GM19438 (cell line): ENCODE measurements at regions not wholly inside any gene's neighbourhood (a gene's known extent, or its start where the extent isn't known, plus 50 kb on each side); places are given as distances from the start of the nearest gene placed in this dataset.

Experiments
- ATAC-seq: cut with Tn5 transposase; IDR thresholded peaks from one replicate; pipeline ENCODE4 v1.9.1; 2021; ENCODE audit warnings: low read depth; ENCODE audit not compliant: unreplicated experiment

DNA sequence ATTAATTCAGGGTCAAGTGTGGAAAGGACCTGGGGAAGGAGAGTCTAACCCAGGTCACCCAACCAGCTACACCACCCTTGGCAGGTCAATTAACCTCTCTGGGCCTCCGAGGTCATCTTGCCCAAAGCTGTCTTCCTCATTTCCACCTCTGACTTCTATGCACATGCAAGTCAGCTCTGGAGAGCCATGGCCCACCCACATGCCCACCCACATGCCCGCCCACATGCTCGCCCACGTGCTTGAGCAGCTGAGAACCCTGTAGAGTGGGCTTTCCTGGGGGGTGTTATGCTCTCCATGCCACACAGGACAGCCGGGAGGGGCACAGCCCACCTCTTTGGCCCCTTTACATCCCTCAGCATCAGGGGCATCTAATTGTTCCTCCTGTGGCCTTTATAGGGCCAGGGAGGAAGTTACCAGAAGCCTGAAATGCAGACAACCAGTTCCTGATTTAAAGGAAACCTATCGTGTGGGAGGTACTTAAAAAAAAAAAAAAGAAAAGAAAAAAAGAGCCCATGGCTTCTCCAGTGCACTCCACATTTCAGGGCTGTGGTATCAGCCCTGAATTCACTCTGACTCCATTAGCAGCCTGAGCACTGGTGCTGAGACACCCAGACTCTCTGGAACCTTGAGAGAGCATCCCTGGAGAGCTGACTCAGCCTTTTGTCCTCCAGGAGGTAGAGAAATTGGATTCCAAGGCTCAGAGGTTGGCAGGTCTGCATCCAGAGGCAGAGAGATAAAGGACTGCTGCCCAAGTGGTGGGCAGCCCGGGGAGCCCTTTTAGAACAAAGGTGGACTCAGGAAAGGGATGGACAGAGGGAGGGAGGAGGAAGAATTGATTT lies 176.2 kb upstream of the ZMIZ1 start:
- ATAC-seq: no peak

DNA sequence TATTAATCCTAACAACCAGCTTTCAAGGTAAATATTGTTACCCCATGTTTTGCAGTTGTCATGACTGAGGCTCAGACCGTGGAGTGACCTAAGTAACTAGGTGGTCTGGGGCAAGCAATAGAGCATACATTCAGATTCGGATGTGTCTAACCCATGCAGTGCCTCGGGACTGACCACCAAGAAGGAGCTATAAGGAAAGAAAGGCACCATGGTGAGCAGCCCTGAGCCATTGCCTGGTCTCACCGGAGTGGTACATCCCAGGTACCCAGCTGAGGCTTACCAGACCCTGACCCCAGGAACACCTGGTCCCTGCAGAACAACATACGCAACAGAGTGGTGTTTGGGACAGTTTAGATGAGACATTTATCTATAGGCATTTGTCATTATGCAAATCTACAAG lies 175.5 kb upstream of the ZMIZ1 start:
- no peak for ATAC-seq

DNA sequence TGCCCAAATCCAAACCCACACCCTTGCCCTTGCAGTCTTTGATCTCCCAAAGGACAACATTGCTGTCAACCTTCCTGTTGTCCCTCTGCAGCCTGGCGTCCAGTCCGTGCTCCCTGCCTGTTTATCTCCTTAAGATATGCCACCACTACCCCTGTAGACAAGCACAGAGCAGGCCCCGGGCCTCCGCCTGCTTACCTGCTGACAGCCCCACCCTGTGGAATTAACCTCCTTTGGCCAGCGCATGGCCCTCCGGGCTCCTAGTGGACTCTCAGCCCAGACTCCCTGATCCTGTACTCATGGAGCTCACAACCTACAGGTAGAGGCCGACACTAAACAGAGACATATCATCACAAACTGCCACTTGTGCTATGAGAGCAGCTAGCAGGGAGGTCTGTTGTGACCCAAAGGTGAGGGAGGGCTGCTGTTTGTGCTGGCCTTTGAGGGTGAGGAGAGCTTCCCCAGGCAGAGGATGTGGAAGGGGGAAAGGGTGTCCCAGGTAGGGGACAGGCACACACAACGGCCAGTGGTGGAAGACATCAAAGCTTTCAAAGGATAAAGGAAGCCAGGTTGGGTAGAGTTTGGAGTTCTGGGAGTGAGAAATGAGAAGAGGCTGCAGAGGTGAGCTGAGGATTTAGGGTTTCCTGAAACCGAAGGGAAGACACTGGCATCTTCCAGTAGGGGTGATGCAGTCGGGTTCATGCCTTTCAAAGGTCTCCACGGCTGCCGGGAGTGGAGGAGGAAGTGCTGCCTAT lies 174.5 kb upstream of the ZMIZ1 start:
- no peak for ATAC-seq

DNA sequence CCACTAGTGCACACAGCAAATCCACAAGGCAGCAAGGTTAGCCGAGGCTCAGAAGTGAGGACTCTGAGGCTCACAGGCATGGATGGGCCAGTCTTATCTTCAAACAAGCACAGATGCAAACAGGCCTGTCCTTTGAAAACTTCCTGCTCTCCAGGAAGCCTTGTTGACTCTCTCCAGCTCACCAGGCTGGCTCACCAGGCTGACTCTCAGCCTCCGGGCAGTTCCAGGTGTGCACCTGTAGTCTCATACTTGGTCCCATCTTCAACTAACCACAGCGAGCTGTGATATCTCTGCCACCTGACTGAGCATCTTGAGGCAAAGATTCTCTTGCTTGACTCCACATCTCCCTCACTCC lies 173.9 kb upstream of the ZMIZ1 start:
- no peak for ATAC-seq

DNA sequence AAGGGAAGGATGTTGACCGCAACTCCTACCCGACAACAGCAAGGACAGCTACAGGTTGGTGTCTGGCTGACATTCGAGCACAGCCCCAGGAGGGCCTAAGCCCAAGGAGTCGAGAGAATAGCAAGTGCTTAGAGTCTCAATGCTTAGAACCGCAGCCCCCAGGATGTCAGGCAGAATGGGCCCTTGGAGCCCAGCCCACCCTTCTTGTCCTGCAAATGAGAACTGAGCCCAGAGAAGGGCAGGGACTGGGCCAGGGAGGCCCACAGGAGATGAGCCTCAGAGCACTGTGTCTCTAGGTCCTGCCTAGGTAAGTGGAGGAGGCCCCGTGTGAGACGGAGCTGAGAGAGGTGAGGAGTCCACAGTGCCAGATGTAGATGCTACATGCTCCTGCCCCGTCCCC lies 173.3 kb upstream of the ZMIZ1 start:
- no peak for ATAC-seq

DNA sequence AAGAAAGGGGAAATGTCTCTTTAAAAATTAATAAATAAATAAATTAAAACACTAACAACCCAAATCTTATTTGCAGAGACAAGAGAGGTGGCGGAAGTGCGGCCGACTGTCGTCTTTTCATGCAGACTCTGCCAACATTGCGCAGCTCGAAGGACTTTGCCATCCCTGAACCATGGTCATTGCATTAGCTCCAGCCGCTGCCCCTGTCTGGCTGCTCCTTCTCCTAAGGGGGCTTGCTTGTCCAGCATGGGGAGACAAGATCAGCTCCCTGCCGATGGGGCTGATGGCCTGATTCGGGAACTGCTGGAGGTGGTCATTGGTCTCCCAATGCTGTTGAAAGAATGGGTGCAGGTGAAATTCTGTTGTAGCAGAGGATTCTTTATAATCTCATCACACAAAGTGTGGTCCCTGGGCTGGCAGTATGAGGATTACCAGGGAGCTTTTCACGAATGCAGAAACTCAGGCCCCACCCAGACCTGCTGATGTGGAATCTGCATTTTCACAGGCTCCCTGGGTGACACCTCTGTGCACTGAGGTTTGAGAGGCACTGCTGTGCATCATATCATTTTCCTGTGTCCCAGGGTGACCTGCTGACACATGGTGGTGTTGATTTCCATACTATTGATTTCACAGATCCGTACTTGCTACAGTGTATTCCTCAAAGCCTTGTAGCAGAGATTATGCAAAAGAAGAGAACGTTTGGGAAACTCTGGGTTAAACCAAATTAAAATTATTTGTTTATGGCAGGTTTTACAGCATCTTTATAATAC lies 172.4 kb upstream of the ZMIZ1 start:
- no peak for ATAC-seq

DNA sequence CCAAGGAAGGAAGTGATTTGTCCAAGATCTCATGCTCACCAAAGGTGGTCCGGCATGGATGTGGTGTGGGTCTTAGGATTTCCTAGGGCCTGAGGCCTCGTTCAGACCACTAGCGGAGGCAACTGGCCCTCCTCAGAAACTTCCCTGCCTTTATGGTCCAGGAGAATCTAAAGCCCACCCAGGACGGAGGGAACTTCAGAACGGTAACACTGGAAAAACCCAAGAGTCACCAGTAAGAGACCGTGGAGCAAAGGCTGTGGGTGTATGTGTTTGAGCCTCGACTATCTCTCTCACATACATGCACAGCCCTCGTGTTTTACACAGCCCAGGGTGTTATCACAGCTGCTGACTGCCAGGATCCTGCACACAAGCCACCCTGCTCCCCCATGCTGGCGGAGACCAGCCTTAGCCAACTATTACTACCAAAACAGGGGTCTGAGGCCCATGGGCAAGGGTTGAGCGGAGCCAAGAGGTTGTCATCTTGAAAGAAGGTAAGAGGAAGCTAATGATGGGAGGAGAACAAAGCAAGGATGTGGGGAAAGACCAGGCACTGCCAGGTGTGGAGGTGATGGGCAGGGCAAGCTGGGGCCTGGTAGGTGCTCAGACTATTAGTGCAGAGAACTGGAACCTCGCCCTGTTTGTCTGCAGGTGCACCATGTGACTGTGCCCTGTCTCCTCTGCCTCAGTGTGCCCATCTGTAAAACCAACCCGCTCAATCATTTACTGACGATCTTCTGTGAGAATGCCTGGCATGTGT lies 170.2 kb upstream of the ZMIZ1 start:
- no peak for ATAC-seq

DNA sequence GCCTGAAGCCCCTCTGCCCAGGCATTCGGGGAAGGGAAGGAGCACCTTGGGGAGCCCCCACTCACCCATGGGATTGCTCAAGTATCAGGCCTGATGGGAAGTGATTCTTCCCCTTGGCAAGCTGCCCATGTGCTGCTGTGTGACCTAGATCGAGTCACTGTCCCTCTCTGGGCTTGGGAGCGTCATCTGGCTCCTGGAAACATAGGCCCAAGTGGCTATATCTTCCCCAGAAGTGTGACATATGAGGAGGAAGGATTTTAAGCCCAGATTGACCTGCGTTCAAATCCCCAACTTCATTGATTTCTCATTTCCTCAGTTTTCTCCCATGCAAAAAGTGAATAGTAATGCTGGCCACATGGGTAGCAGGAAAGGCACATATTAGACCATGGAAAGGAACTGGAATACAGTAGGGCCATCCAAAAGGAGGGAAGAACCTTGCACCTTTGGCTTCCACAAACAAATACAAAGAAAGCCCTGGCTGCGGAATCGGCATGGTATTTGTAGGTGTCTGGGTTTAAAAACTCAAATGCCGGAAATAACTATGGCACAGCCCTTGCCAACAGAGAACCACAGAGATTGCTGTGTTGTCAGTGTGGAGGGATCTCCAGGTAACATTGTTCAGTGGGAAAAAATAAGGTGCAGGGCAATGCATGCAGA lies 169.5 kb upstream of the ZMIZ1 start:
- ATAC-seq: no peak

DNA sequence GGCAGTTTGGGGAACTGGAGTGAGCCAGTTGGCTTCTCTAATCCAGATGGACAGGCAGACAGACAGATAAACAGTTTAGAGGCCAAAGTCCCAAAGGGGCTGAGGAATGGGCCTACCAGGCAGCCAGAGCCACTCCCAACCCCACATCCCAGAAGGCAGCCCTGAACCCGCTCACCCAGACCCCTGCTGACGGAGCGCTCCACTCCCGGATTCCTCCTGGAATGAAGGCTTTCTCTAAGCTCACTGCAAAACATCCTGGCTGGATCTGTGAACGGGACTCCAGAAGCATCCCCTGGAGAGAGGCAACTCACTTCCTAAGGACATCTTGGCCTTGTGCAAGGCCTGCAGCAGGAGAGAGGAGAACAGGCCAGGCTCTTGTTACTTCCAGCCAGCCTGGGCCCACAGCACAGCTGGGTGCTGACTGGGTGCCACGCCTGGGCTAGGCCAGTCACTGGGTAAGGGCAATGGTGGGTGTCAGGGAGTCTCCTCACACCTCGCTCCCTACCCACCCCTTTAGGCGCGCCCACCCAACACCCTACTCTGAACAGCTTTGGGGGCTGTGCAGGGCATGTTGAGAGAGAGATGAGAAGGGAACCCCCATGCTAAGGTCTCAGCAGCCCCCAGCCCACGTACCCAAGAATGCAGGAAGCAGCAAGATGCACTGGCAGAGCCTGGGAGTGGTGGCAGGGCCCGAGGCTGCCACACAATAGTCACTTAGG lies 168.6 kb upstream of the ZMIZ1 start:
- no peak for ATAC-seq

DNA sequence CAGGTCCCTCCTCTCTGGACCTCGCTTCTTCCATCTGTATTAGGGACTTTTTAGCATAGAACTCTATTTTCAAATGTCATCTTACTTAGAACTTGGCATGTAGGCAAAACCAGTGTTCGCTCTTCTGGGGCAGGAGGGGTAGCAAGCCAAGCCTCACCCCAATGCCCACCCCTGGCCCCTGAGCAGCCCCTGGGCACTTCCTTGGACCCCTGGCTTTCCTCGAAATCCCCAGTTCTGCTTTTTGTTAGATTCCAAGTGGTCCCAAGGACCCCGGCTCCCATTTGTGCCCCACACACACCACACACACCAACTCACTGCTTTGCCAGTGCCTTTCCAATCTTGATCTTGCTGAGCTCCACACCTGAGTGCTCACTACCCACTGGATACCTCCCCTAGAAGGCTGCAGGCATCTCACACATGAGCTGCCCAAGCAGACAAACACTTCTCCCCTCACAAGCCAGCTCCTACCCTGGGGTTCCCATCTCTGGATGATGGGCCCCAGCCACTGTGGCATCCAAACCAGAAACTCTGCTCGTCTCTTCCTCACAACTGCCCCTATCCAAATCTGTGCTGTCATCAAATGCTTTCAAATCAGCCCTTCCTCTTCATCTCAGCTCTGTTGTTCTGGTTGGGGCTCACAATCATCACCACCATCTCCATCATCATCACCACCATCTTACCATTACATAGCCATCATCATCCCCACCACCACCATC lies 167.9 kb upstream of the ZMIZ1 start:
- ATAC-seq: no peak

DNA sequence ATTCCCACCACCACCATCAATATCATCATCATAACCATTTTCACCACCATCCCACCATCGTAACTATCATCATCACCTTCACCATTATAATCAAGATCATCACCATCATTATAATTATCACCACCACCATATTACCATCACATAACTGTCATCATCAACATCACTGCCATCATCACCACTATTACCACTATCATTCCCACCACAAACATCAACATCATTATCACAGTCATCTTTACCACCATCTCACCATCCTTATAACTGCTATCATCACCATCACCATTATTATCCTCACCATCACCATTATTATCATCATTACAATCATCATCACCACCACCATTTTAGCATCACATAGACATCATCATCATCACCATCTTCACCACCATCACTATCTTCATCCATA lies 167.1 kb upstream of the ZMIZ1 start:
- no peak for ATAC-seq

DNA sequence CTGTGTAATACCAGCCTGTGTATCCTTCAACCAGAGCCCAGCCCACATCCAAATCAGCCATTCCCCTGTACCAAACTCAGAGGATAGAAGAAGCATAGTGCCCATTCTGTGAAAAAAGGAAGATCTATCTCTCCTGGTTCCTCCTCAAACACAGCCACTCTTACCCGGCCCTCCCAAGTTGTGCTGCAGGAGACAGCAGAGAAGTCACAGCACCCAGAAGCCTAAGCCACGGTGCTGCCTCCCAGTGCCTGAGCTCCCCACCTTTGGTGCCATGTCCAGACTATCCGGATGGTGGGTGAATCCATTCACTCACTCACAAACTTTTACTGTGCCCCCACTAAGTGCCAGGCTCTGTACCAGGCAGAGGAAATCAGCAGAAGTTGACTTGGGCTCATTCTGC lies 166.0 kb upstream of the ZMIZ1 start:
- no peak for ATAC-seq

DNA sequence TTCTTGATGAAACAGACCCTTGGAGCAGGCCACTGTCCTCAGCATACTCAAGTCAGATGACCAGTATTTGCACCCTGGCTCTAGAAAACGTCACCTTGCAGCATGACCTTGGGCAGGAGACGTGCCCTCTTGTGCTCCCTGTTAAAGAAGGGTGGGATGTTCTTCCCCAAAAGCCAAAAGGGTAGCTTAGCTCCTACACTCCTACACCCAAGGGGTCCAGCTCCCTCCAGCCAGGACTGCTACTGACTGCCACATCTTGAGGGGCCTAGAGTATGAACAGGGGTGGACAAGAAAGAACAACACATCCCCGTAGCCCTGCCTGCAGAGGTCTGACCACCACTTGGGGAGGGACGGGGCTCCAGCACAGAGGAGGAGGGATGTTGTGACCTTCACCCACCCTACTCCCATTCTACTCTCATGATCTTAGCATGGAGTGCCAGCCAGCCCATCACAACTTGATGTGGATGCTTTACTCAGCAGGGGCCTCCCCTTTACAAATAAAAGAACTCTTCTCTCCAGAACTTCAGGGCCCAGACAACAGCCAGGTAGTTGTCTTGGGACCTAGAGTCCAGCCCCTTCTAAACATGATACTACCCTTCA lies 165.3 kb upstream of the ZMIZ1 start:
- ATAC-seq: no peak

DNA sequence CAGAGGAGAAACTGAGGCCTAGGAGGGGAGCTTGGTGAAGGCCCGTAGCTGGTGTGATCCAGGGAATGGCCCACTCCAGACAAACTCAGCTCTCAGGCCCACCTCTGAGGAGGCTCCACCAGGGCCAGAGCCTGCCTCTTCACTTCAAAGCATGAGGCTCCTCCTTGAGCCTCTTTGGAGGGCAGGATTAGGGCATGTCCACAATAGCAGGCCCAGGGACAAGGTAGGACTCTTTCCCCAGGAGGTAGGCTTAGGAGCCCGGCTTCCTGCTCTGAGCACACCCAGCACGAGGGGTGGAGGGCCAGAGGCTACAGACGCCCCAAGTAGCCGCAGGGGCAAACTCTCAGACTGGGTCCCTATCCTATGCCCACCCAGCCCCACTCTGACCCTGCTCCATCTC lies 164.6 kb upstream of the ZMIZ1 start:
- no peak for ATAC-seq

DNA sequence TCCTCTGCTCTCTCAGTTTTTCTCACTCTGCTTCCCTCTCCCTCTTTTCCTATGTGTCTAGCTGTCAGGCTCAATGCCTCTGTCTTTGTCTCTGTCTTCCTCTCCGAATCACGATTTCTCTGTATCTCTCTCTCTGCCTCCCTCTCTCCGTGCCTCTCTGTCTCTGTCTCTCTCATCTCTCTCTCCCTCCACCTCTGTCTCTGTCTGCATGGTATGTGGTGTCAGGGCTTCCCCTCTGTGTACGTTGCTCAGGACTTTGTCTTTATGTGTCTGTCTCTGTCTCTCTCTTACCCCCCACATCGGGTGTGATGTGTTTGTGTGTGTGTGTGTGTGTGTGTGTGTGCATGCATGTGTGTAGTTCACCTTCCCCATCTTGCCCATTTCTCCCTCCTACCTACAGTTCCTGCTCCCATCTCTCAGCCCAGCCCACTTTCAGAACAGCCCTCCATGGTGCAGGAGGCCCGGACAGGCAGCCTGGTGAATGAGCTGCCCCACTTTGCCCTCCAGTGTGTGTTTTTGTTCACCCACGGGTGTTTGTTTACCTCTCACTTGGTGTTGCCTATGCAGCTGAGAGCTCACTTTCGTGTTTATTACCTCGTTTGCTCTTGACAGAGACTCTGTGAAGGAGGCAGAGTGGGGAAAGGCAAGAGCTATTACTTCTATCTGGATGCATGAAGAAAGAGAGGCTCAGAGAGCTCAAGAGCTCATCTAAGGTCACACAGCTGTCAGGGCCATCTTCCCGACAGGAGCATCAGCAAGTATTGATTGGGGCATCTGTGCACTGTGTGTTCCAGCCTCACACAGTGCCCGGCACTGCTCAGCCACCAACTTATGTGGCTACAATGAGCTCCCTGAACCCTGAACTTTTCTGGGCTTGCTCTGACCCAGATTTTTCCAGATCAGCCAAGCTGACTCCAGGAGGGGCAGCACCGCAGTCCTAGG lies 163.5 kb upstream of the ZMIZ1 start:
- ATAC-seq: no peak

DNA sequence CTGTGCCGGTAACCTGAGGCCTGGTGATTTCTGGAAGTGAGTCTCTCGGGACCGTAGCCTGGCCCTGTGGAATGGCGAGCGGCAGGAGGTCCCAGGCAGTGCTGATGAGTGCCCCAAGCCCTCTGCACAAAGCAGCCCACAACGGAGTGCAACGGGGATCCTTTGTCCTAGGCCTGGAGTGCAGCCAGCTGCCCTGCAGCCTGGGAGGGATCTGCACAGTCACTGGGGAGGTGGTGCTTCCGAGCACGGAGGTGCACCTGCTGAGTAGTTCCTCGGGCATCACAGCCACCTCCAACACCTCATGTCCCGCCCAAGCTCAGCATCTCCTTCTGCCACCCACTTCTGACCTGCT lies 162.8 kb upstream of the ZMIZ1 start:
- ATAC-seq: no peak

DNA sequence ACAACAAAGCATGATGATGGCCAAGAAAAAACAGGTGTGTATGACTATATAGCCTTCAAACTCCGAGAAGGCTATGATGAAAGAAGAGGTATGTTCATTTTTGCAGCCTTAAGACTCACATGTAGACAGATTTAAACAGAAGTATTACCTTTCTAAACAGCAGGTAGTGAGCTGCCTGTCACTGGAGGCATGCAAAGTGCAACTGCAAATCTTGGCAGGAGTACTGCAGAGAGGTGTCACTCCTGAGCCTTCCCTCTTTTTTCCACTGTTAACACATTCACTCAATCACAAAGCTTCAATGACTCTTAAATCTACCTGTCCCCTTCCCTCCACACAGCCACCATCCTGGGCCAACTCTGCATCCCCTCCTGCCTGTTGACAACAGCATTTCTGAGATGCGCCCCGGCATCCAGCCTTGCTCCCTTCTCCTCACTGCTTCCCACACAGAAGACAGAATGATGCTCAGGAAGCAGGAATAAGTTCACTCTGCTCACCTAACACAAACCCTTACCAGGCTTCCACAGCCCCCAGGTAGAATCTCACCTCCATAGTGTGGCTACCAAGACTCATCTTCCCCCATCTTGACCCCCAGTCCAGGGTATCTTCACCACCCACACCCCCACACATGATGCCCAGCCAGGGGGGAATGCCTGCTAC lies 161.9 kb upstream of the ZMIZ1 start:
- no peak for ATAC-seq
